Activated CD4-positive, CD25-positive, alpha-beta regulatory T cell (primary cell): ENCODE measurements at regions not wholly inside any gene's neighbourhood (a gene's known extent, or its start where the extent isn't known, plus 50 kb on each side); places are given as distances from the start of the nearest gene placed in this dataset.
A peak's percentile ranks its signal among the peaks of the same experiment; 100 is the strongest.
"Not testable (repeated sequence)": the region's sequence is repeated elsewhere in the genome, so short reads cannot be mapped to it uniquely, and the experiment has no call there.

Source experiments
- DNase-seq, 4 experiments: peaks; one replicate each; lab custom pipeline; 2025; lab: John Stamatoyannopoulos, UW

DNA sequence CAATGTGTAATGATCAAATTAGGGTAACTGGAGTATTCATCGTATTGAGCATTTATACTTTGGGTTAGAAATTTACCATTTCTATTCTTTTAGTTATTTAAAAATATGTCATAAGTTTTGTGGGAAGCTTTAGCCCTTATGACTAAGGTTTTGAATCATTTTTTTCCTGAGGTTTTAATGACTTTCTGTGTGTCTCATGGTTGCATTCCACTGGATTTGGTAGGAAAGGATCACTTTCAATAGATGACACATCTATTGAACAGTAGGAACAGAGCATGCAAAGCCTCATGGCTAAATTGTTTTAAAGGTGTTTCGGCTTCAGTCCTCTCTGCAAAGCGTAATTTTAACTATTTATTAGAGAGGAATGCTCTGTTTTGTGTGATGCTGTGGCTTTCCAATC is 512.4 kb upstream of the CHD1 start:
- DNase-seq, result no peak

- DNase-seq, result no peak
Measured at GRCh38 chr5:99438619-99439018, 509.8 kb upstream of the CHD1 start.

- DNase-seq, result no peak
Measured at GRCh38 chr5:99437986-99438385, 509.2 kb upstream of the CHD1 start.

GRCh38 chr5:99423396-99423795 is 494.6 kb upstream of the CHD1 start:
- DNase-seq, result not testable (repeated sequence)

DNA sequence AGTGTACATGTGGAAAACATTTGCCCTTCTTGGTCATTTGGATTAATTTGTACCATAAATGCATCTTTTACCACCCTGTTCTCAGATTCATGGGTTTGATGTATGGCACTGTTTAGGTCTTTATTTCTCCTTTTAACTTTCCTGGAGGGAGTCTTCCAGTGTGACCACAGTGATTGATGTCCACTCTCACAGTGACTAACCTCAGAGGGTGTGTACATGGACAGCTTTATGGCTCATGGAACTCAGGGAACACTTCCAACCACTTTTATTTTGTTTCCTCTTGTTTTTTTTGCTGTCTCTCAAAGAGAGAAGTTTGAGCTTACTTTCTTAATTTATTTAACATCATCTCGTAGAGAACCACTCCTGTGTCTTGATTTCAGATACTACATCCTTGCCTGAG is 489.8 kb upstream of the CHD1 start:
- not testable (repeated sequence) for DNase-seq

GRCh38 chr5:99410386-99410785 is 481.6 kb upstream of the CHD1 start:
- peak in 2 of 4 experiments; percentile 0 for DNase-seq

DNA sequence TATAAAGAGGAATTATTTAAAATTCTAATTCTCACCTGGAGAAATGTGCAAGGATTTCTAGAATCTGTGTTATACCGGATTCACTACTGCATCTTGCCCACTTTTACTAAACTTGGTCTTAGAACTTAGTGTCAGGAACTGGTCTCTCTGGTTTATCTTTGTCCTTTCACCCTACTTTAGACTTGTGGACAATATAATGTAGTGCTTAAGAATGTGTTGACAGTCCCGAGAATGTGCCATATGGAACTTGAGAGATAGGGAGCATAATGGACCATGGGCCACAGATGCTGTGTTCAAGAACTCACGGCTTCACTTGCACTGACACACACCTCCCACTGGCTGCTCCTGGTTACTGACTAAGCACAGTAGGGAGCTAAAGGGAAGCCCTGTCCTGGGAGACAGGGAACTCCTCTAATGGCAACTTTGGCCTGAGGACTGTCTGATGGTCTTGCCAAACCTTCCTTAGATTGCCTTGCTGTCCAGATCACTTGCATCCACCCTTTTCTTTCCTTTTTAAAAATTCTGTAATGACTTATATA is 476.0 kb upstream of the CHD1 start:
- not testable (repeated sequence) for DNase-seq

DNA sequence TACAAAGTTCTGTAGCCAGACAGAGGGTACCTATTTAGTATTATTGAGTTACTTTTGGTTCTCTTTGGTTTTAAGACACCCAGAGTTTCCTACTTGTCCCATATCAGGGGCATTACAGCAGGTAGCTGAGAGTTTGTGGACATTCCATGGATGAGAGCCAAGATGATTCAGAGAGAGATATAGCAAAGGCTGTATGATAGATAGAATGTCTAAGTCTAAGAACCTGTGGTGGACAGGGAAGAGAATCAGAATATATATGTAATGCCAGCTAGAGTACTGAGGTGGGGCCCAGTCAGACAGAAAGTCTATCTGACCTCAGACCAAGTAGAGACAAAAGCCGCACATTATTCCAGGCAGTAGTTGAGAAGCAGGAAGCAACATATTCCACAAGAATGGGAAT is 471.8 kb upstream of the CHD1 start:
- not testable (repeated sequence) for DNase-seq

DNA sequence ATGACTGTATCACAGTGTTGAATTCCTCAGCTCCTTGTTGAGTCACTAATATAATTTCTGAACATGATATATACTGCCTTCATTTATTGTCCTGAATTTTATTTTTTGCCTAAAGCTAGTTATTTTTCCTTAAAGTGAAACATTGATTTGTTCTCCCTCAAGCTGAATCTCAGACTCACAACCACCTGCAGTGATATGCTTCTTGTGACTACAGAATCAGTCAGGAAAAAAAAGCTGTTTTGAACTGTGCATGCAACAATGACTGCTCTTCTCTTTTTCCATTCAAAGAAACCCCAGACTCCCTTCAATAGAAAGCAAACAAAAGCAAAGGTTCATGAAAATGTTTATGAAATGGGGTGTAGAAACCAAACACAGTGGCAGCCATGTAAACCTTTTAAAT is 470.2 kb upstream of the CHD1 start:
- no peak for DNase-seq

DNA sequence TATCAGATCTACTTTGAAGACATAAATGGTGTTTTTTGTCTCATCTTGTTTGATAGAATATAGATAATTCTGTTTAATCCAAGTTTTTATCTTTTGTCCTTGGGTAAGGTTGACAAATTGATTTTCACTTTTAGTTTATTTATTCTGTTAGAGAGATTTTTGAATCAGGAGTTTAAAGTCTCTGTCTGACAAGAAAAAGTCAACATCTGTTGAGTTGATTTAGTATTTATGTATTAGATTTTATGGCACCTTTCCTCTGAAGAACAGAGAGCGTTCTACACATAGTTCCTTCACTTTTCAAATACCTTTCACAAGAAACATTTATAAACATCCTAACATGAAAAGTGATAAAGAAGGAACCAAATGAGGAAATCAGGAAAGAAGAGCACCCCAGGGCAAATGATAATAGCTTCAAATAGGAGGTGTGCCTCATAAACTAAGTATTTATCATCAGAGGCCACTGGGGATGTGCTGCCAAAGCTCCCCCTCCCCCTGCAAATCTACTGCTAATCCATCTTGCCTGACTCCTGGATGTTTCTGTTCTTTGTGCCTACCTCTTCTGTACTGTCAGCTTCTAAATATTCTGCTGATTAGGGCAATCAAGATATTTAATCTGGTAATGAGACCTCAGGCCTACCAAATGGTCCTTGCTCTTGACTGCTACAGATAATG is 457.7 kb upstream of the CHD1 start:
- no peak for DNase-seq

DNA sequence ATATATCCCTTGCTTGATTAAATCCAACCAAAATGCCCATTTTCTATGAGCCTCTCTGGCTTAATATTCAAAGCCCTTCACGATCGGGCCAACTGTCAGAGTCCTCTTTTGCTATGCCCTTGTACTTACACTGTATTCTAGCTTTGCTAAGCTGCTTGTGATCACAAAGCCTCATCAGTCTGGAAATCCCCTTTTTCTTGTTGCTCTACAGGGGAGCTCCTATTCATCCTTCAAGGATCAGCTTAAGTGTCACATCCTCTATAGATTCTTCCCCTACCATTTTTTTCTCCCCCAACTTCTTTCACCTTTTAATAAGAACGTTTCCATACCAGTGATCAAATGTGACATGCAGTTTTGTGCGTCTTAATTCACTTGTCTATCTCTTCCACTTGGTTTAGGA is 450.4 kb upstream of the CHD1 start:
- no peak for DNase-seq

GRCh38 chr5:99378443-99378842 is 449.6 kb upstream of the CHD1 start:
- DNase-seq, result no peak

- DNase-seq, result no peak
Measured at GRCh38 chr5:99369797-99370593, 441.2 kb upstream of the CHD1 start.

DNA sequence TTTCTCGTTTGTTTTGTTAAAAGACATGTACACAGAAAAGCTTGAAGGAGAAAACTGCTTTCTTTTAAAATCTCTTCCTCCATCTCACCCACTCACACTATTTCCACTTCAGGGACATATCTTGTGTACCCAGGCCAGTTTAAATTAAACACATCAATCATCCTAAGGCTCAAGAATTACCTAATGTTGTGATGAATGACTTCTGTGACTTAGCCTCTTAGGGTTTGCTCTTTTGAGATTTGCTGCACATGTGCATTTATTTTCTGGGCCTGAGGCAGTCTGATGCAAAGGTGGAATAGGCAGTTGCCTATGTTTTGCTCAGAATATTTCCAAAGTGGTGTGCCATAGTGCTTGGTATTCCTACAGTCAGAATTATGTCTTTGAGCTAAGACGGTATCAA is 439.9 kb upstream of the CHD1 start:
- DNase-seq, result no peak

GRCh38 chr5:99355881-99356280 is 427.1 kb upstream of the CHD1 start:
- DNase-seq, result no peak

GRCh38 chr5:99349787-99350186 is 421.0 kb upstream of the CHD1 start:
- DNase-seq, result no peak

- no peak for DNase-seq
Measured at GRCh38 chr5:99348597-99348996, 419.8 kb upstream of the CHD1 start.

DNA sequence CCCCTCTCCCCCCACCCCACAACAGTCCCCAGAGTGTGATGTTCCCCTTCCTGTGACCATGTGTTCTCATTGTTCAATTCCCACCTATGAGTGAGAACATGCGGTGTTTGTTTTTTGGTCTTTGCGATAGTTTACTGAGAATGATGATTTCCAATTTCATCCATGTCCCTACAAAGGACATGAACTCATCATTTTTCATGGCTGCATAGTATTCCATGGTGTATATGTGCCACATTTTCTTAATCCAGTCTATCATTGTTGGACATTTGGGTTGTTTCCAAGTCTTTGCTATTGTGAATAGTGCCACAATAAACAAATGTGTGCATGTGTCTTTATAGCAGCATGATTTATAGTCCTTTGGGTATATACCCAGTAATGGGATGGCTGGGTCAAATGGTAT is 411.0 kb upstream of the CHD1 start:
- DNase-seq, result not testable (repeated sequence)

DNA sequence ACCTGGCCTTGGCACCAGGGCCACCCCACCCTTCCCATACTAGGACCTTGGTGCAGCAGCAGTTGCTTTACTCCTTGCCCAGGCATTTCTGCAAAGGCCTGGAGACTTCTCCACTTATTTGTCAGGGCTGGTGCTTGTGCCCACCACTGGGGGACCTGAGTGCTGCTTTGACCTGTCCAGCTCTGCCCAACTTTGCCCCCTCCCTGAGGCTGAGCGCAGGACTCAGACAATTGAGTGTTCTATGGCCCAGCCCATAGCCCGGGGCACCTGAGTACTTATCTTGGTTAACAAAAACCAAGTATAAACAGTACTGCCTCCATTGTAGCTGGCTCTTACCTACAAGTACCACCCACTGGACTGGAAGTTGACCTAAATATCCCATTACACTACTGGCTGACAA is 406.1 kb upstream of the CHD1 start:
- no peak for DNase-seq

GRCh38 chr5:99331061-99331460 is 402.3 kb upstream of the CHD1 start:
- DNase-seq, result no peak

- DNase-seq, result no peak
Measured at GRCh38 chr5:99320436-99320835, 391.6 kb upstream of the CHD1 start.

DNA sequence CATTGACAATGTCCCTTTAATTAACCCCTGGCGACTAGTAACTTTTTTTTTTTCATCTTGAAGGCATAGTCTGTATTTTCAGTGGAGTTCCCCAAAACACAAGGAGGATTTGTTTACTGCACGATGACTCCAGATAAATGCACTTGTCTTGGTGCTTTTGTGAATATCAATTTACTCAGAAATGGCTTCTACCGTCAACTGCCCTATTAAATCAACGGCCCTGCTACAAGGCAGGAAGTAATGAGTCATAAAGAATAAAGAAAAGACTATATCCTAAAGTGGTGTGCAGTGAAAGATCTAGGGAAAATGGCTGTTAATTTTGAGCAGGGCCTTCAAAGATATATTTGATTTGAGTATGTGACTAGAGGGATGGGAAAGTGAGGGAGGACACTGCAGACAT is 388.3 kb upstream of the CHD1 start:
- DNase-seq, result no peak

- no peak for DNase-seq
Measured at GRCh38 chr5:99316484-99316883, 387.7 kb upstream of the CHD1 start.
